ENCODE measurements at regions not wholly inside any gene's neighbourhood (a gene's known extent, or its start where the extent isn't known, plus 50 kb on each side); places are given as distances from the start of the nearest gene placed in this dataset.

DNA sequence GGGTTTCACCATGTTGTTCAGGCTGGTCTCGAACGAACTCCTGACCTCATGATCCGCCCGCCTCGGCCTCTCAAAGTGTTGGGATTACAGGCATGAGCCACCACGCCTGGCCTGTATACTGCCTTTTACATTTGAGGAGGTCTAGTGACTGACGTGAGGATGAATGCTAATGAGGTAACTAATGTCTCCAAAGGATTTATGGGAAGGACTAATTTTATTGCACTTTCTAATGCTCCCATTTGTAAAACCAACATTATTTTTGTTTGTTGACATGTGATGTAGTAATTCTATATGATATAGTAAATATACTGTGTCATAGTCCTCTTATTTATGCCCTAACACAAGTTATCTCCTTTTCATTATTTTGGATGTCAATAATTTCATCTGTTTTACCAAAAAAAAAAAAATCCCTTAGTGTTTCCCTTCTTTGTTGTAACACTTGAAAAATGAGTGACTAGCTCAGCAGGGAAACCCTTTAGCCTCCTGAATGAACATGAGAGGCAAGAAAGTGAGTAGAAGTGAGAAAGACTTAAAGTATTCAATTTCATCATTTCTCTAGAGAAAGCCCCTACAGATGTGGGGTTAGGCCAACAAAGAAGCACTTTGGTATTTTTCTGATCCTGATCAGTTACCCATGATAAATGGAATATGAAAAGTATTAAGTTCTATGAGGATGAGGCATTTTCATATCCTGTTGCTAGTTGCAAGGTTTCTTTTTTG is 596.9 kb upstream of the PCDH15 start:
- TF ChIP-seq, protein P1, sequence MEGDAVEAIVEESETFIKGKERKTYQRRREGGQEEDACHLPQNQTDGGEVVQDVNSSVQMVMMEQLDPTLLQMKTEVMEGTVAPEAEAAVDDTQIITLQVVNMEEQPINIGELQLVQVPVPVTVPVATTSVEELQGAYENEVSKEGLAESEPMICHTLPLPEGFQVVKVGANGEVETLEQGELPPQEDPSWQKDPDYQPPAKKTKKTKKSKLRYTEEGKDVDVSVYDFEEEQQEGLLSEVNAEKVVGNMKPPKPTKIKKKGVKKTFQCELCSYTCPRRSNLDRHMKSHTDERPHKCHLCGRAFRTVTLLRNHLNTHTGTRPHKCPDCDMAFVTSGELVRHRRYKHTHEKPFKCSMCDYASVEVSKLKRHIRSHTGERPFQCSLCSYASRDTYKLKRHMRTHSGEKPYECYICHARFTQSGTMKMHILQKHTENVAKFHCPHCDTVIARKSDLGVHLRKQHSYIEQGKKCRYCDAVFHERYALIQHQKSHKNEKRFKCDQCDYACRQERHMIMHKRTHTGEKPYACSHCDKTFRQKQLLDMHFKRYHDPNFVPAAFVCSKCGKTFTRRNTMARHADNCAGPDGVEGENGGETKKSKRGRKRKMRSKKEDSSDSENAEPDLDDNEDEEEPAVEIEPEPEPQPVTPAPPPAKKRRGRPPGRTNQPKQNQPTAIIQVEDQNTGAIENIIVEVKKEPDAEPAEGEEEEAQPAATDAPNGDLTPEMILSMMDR (IDR thresholded peaks at IDR 0.05; ENCODE audit: insufficient read depth, low read depth, low read length, missing control alignments) = no peak
- H3K4me3 ChIP-seq (ENCODE audit: low read length) = no peak overlapping the region
- DNase-seq (ENCODE audit: low read depth) = no peak

DNA sequence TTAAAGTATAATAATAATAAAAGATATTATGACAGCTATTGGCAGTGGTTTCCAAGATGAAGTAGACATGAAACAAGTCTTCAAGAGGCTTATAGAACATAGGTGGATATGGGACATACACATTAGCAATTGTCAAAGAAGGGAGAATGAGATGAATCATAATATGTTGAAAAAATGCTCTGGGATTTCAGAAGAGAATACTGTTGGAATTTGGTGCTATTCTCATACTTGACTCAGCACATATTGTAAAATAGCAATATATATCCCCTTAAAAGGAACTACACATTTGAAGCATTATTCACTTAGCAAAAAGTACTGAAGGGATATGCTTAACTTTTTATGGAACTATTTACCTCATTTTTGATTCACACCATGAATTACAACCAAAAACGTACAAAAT is 577.2 kb upstream of the PCDH15 start:
- no peak overlapping the region for H3K4me3 ChIP-seq (ENCODE audit: low read length)
- TF ChIP-seq, protein P1 (IDR thresholded peaks at IDR 0.05; ENCODE audit: insufficient read depth, low read depth, low read length, missing control alignments) = no peak
- DNase-seq (ENCODE audit: low read depth) = no peak

DNA sequence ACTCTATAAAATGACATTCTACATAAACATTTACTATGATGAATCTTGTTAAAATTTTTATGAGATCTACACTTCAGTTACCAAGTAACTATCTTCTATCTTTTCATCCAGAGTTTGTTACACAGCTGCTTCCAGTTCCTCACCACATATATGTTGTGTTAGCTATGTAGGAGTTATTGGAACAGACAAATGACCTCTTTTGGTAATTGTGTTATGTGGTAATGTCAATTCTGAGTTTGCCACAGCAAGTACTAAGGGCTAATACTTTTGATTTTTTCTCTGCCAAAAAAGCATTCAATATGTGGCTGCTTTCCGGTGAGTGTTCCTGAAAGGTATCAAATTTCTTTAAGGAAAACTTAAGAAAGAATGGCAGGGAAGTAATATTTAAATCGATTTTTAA is 573.9 kb upstream of the PCDH15 start:
- H3K4me3 ChIP-seq (ENCODE audit: low read length) = no peak overlapping the region
- TF ChIP-seq, protein P1 (IDR thresholded peaks at IDR 0.05; ENCODE audit: insufficient read depth, low read depth, low read length, missing control alignments) = no peak
- DNase-seq (ENCODE audit: low read depth) = no peak

DNA sequence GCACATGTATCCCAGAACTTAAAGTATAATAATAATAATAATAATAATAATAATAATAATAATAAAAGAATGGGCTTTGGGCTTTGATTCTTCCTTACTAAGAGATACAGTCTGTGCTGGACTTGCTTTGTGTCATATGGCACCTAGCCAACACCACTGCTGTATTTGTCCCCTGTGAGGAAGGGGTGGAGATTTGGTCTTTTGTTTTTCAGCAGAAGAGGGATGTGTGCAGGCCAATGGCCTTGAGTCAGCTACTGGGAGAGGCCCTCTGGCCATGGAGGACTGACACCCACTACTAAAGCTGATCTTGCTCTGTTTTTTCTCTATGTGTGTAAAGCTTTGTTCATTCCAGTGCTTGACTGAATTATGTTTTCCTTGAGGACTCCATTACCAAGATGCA is 573.0 kb upstream of the PCDH15 start:
- peak; percentile 7 for DNase-seq (ENCODE audit: low read depth)
- TF ChIP-seq, protein P1 (IDR thresholded peaks at IDR 0.05; ENCODE audit: insufficient read depth, low read depth, low read length, missing control alignments) = no peak
- H3K4me3 ChIP-seq (ENCODE audit: low read length) = no peak overlapping the region

DNA sequence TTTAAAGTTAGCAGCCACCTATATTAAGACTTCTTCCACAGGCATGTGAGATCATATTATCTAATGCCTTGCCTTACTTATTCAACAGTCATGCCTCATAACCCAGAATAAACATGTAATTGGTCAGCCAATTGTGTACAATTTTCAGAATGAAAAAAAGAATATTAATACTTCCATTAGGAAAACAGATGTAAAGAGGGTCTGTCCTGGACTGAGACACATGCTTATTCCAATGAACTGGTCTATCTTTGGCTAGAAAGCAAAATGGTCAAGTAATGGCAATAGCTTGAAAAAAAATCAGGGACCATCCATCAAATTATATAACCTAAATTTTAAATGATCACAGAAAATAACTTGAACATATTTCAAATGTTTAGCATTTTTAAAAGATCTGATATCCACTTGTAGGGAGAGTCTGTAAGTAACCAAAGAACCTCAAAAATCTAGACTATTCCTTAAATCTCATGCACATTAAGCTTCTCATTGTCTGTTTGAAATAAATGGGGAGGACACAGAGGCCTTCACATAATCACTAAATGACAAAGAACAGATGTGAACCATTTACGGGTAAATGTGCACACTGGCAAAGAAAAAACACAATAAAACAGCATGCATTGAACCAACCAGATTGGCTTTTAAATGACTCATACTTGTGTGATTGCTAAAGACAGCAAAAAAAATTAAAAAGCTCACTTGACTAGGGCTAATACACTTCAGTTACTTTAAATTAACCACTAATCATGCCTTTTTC is 568.8 kb upstream of the PCDH15 start:
- TF ChIP-seq, protein P1 (IDR thresholded peaks at IDR 0.05; ENCODE audit: insufficient read depth, low read depth, low read length, missing control alignments) = no peak

DNA sequence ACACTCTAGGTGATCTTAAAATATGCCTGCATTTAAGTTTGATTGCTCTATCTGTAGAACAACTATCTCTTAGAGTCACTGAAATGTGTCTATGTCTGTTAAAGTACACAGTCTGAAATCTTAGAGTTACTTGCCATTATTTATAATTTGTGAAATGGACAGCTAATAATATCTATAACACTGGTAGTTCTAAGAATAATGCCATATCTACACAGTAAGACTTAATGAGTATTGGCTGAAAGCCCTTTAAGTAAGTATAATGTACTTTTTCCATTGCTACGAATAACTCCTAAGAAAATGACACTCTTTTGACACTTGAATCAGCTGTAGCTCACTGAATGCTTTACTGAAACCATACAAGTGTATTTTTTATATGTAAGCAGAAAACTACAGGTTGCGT is 567.4 kb upstream of the PCDH15 start:
- TF ChIP-seq, protein P1 (IDR thresholded peaks at IDR 0.05; ENCODE audit: insufficient read depth, low read depth, low read length, missing control alignments) = no peak
- H3K4me3 ChIP-seq (ENCODE audit: low read length) = no peak overlapping the region
- DNase-seq (ENCODE audit: low read depth) = no peak

More for the DNA sequence above, 568.8 kb upstream of the PCDH15 start:
- no peak overlapping the region for H3K4me3 ChIP-seq (ENCODE audit: low read length)
- peak; percentile 13 for DNase-seq (ENCODE audit: low read depth)

All from epithelial cell of esophagus (primary cell).